ENCODE measurements at regions not wholly inside any gene's neighbourhood (a gene's known extent, or its start where the extent isn't known, plus 50 kb on each side); places are given as distances from the start of the nearest gene placed in this dataset.

GRCh38 chr16:76897816-76898215 lies 293.2 kb upstream of the MON1B start:
- H3K4me1 Mint-ChIP-seq (ENCODE audit: low read depth, unreplicated experiment): no peaks in the 10 kb centered on the region
- TF ChIP-seq, protein P1, sequence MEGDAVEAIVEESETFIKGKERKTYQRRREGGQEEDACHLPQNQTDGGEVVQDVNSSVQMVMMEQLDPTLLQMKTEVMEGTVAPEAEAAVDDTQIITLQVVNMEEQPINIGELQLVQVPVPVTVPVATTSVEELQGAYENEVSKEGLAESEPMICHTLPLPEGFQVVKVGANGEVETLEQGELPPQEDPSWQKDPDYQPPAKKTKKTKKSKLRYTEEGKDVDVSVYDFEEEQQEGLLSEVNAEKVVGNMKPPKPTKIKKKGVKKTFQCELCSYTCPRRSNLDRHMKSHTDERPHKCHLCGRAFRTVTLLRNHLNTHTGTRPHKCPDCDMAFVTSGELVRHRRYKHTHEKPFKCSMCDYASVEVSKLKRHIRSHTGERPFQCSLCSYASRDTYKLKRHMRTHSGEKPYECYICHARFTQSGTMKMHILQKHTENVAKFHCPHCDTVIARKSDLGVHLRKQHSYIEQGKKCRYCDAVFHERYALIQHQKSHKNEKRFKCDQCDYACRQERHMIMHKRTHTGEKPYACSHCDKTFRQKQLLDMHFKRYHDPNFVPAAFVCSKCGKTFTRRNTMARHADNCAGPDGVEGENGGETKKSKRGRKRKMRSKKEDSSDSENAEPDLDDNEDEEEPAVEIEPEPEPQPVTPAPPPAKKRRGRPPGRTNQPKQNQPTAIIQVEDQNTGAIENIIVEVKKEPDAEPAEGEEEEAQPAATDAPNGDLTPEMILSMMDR (IDR thresholded peaks at IDR 0.05; ENCODE audit: insufficient read depth, low read depth, low read length): no peak
- TF ChIP-seq EZH2 (IDR thresholded peaks at IDR 0.05; ENCODE audit: insufficient read depth, low read length): no peak
- H3K27me3 ChIP-seq (ENCODE audit: insufficient read depth, low read length): no peaks in the 10 kb centered on the region
- H3K4me3 Mint-ChIP-seq (ENCODE audit: unreplicated experiment): no peak overlapping the region
- no peaks in the 10 kb centered on the region for H4K20me1 ChIP-seq (ENCODE audit: insufficient read depth, low read length)
- no peak overlapping the region for H3K4me2 ChIP-seq (ENCODE audit: low read length)
- no peaks in the 10 kb centered on the region for H3K27me3 Mint-ChIP-seq (ENCODE audit: low read depth, unreplicated experiment)
- no peak for DNase-seq (ENCODE audit: low read depth)
- no peak for FAIRE-seq
- H3K79me2 ChIP-seq (ENCODE audit: insufficient read depth, low read length): no peaks in the 10 kb centered on the region
- no peak overlapping the region for H3K4me3 ChIP-seq (ENCODE audit: insufficient read depth, low read depth, low read length)
- H3K27ac ChIP-seq (ENCODE audit: low read depth, low read length): no peak overlapping the region
- no peak overlapping the region for H2AFZ ChIP-seq (ENCODE audit: low read depth, low read length)
- H3K9me3 Mint-ChIP-seq (ENCODE audit: unreplicated experiment): peaks cover 7% of the 10 kb centered on the region
- no peak overlapping the region for H3K27ac Mint-ChIP-seq (ENCODE audit: unreplicated experiment)
- no peaks in the 10 kb centered on the region for H3K4me1 ChIP-seq (ENCODE audit: insufficient read depth, low read length)
- H3K36me3 Mint-ChIP-seq (ENCODE audit: low read depth, unreplicated experiment): no peaks in the 10 kb centered on the region
- no peaks in the 10 kb centered on the region for H3K36me3 ChIP-seq (ENCODE audit: insufficient read depth, low read length)
- H3K9me3 ChIP-seq (ENCODE audit: insufficient read depth, low read depth, low read length): no peaks in the 10 kb centered on the region
- no peak overlapping the region for H3K9ac ChIP-seq (ENCODE audit: low read length)

DNA sequence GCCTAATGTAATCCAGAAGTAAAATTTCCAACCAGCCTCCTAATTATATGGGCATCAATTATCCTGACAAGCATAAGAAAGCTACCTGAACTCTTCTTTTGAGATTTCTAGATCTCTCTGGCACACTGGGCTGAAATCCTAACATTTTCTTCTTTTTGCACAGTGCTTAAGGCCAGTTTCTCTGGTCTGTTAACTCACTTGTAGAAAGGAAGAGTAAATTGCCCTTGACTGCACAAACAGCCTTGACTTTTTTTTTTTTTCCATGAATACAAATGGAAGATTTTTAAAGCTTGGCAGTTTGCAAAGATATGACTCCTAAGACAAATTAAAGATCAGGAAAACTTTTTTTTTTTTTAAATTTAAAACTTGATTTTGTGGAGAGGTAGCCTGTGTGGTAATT lies 291.2 kb upstream of the MON1B start:
- no peak overlapping the region for H3K4me2 ChIP-seq (ENCODE audit: low read length)
- H3K27me3 ChIP-seq (ENCODE audit: insufficient read depth, low read length): no peaks in the 10 kb centered on the region
- Mint-ChIP-seq H3K4me3 (ENCODE audit: unreplicated experiment) (no peak overlapping the region), H3K27me3 (ENCODE audit: low read depth, unreplicated experiment) (no peaks in the 10 kb centered on the region), H3K27ac (ENCODE audit: unreplicated experiment) (no peak overlapping the region), H3K4me1 (ENCODE audit: low read depth, unreplicated experiment) (no peaks in the 10 kb centered on the region), H3K36me3 (ENCODE audit: low read depth, unreplicated experiment) (no peaks in the 10 kb centered on the region), H3K9me3 (ENCODE audit: unreplicated experiment) (peaks cover 5% of the 10 kb centered on the region)
- FAIRE-seq: no peak
- no peaks in the 10 kb centered on the region for H3K4me1 ChIP-seq (ENCODE audit: insufficient read depth, low read length)
- H3K4me3 ChIP-seq (ENCODE audit: insufficient read depth, low read depth, low read length): no peak overlapping the region
- no peaks in the 10 kb centered on the region for H4K20me1 ChIP-seq (ENCODE audit: insufficient read depth, low read length)
- no peaks in the 10 kb centered on the region for H3K79me2 ChIP-seq (ENCODE audit: insufficient read depth, low read length)
- no peak overlapping the region for H3K9ac ChIP-seq (ENCODE audit: low read length)
- no peaks in the 10 kb centered on the region for H3K9me3 ChIP-seq (ENCODE audit: insufficient read depth, low read depth, low read length)
- DNase-seq (ENCODE audit: low read depth): no peak
- no peak overlapping the region for H3K27ac ChIP-seq (ENCODE audit: low read depth, low read length)
- no peaks in the 10 kb centered on the region for H3K36me3 ChIP-seq (ENCODE audit: insufficient read depth, low read length)
- TF ChIP-seq EZH2 (IDR thresholded peaks at IDR 0.05; ENCODE audit: insufficient read depth, low read length): no peak
- TF ChIP-seq, protein P1 (IDR thresholded peaks at IDR 0.05; ENCODE audit: insufficient read depth, low read depth, low read length): no peak
- no peak overlapping the region for H2AFZ ChIP-seq (ENCODE audit: low read depth, low read length)

GRCh38 chr16:76900285-76901263 lies 290.4 kb upstream of the MON1B start:
- no peaks in the 10 kb centered on the region for H3K27me3 Mint-ChIP-seq (ENCODE audit: low read depth, unreplicated experiment)
- Histone ChIP-seq H3K9me3 (ENCODE audit: insufficient read depth, low read depth, low read length) (no peaks in the 10 kb centered on the region), H3K79me2 (ENCODE audit: insufficient read depth, low read length) (no peaks in the 10 kb centered on the region), H4K20me1 (ENCODE audit: insufficient read depth, low read length) (no peaks in the 10 kb centered on the region), H3K27me3 (ENCODE audit: insufficient read depth, low read length) (no peaks in the 10 kb centered on the region), H3K4me3 (ENCODE audit: insufficient read depth, low read depth, low read length) (no peak overlapping the region), H3K4me1 (ENCODE audit: insufficient read depth, low read length) (no peaks in the 10 kb centered on the region), H3K36me3 (ENCODE audit: insufficient read depth, low read length) (no peaks in the 10 kb centered on the region), H3K4me2 (ENCODE audit: low read length) (no peak overlapping the region), H3K27ac (ENCODE audit: low read depth, low read length) (no peak overlapping the region), H2AFZ (ENCODE audit: low read depth, low read length) (no peak overlapping the region), H3K9ac (ENCODE audit: low read length) (no peak overlapping the region)
- no peak overlapping the region for H3K27ac Mint-ChIP-seq (ENCODE audit: unreplicated experiment)
- no peak for TF ChIP-seq EZH2 (IDR thresholded peaks at IDR 0.05; ENCODE audit: insufficient read depth, low read length)
- TF ChIP-seq, protein P1 (IDR thresholded peaks at IDR 0.05; ENCODE audit: insufficient read depth, low read depth, low read length): no peak
- no peaks in the 10 kb centered on the region for H3K36me3 Mint-ChIP-seq (ENCODE audit: low read depth, unreplicated experiment)
- no peak for FAIRE-seq
- H3K4me3 Mint-ChIP-seq (ENCODE audit: unreplicated experiment): no peak overlapping the region
- DNase-seq (ENCODE audit: low read depth): no peak
- H3K9me3 Mint-ChIP-seq (ENCODE audit: unreplicated experiment): peaks cover 3% of the 10 kb centered on the region
- no peaks in the 10 kb centered on the region for H3K4me1 Mint-ChIP-seq (ENCODE audit: low read depth, unreplicated experiment)

Data from astrocyte (in vitro differentiated cells and primary cell).